ENCODE measurements at regions not wholly inside any gene's neighbourhood (a gene's known extent, or its start where the extent isn't known, plus 50 kb on each side); places are given as distances from the start of the nearest gene placed in this dataset.
"Not testable (repeated sequence)": the region's sequence is repeated elsewhere in the genome, so short reads cannot be mapped to it uniquely, and the experiment has no call there.

- Histone ChIP-seq H3K4me3 (ENCODE audit: low read depth, low read length) (no peak overlapping the region), H3K4me1 (ENCODE audit: insufficient read depth) (peaks cover 2% of the 10 kb centered on the region), H3K27ac (ENCODE audit: low read depth) (no peak overlapping the region), H3K36me3 (ENCODE audit: insufficient read depth) (no peaks in the 10 kb centered on the region)
- 63% methylated on average over 2 of the region's 2 CpGs for WGBS
- no peak for DNase-seq (ENCODE audit: extremely low spot score)
Observed at GRCh38 chr4:155578726-155579370, 87.8 kb upstream of the GUCY1A1 start.

- Histone ChIP-seq H3K27ac (ENCODE audit: low read depth) (no peak overlapping the region), H3K4me1 (ENCODE audit: insufficient read depth) (peaks cover 2% of the 10 kb centered on the region), H3K36me3 (ENCODE audit: insufficient read depth) (no peaks in the 10 kb centered on the region), H3K4me3 (ENCODE audit: low read depth, low read length) (no peak overlapping the region)
- WGBS: 40% methylated on average over 5 of the region's 5 CpGs
- DNase-seq (ENCODE audit: extremely low spot score): no peak
Observed at GRCh38 chr4:155578219-155578618, 88.4 kb upstream of the GUCY1A1 start.

GRCh38 chr4:155574329-155574728 lies 92.3 kb upstream of the GUCY1A1 start:
- H3K36me3 ChIP-seq (ENCODE audit: insufficient read depth); DNase-seq (ENCODE audit: extremely low spot score); H3K27ac ChIP-seq (ENCODE audit: low read depth); H3K4me1 ChIP-seq (ENCODE audit: insufficient read depth); H3K4me3 ChIP-seq (ENCODE audit: low read depth, low read length): not testable (repeated sequence)
- 89% methylated on average over 1 of the region's 1 CpG for WGBS

- Histone ChIP-seq H3K4me1 (ENCODE audit: insufficient read depth) (no peaks in the 10 kb centered on the region), H3K36me3 (ENCODE audit: insufficient read depth) (no peaks in the 10 kb centered on the region), H3K4me3 (ENCODE audit: low read depth, low read length) (no peak overlapping the region), H3K27ac (ENCODE audit: low read depth) (no peak overlapping the region)
- 93% methylated on average over 5 of the region's 5 CpGs for WGBS
- no peak for DNase-seq (ENCODE audit: extremely low spot score)
Observed at GRCh38 chr4:155573126-155573525, 93.5 kb upstream of the GUCY1A1 start.

- Histone ChIP-seq H3K4me3 (ENCODE audit: low read depth, low read length) (no peak overlapping the region), H3K4me1 (ENCODE audit: insufficient read depth) (no peaks in the 10 kb centered on the region), H3K36me3 (ENCODE audit: insufficient read depth) (no peaks in the 10 kb centered on the region), H3K27ac (ENCODE audit: low read depth) (no peak overlapping the region)
- DNase-seq (ENCODE audit: extremely low spot score): no peak
- WGBS: 89% methylated on average over 10 of the region's 10 CpGs
Observed at GRCh38 chr4:155572106-155572703, 94.4 kb upstream of the GUCY1A1 start.

- no peak for DNase-seq (ENCODE audit: extremely low spot score)
- Histone ChIP-seq H3K27ac (ENCODE audit: low read depth) (no peak overlapping the region), H3K4me1 (ENCODE audit: insufficient read depth) (no peaks in the 10 kb centered on the region), H3K36me3 (ENCODE audit: insufficient read depth) (no peaks in the 10 kb centered on the region), H3K4me3 (ENCODE audit: low read depth, low read length) (no peak overlapping the region)
- WGBS: 44% methylated on average over 1 of the region's 1 CpG
Observed at GRCh38 chr4:155571184-155571944, 95.3 kb upstream of the GUCY1A1 start.

GRCh38 chr4:155570661-155571060 lies 96.0 kb upstream of the GUCY1A1 start:
- no peaks in the 10 kb centered on the region for H3K36me3 ChIP-seq (ENCODE audit: insufficient read depth)
- WGBS: 83% methylated on average over 2 of the region's 2 CpGs
- no peak overlapping the region for H3K4me3 ChIP-seq (ENCODE audit: low read depth, low read length)
- H3K27ac ChIP-seq (ENCODE audit: low read depth): no peak overlapping the region
- no peak for DNase-seq (ENCODE audit: extremely low spot score)
- H3K4me1 ChIP-seq (ENCODE audit: insufficient read depth): no peaks in the 10 kb centered on the region

GRCh38 chr4:155569960-155570515 lies 96.6 kb upstream of the GUCY1A1 start:
- H3K36me3 ChIP-seq (ENCODE audit: insufficient read depth): no peaks in the 10 kb centered on the region
- no peak overlapping the region for H3K27ac ChIP-seq (ENCODE audit: low read depth)
- WGBS: 81% methylated on average over 4 of the region's 4 CpGs
- H3K4me3 ChIP-seq (ENCODE audit: low read depth, low read length): no peak overlapping the region
- no peak for DNase-seq (ENCODE audit: extremely low spot score)
- H3K4me1 ChIP-seq (ENCODE audit: insufficient read depth): no peaks in the 10 kb centered on the region

- no peak overlapping the region for H3K27ac ChIP-seq (ENCODE audit: low read depth)
- no peak for DNase-seq (ENCODE audit: extremely low spot score)
- no peak overlapping the region for H3K4me3 ChIP-seq (ENCODE audit: low read depth, low read length)
Observed at GRCh38 chr4:155569471-155569870, 97.2 kb upstream of the GUCY1A1 start.

GRCh38 chr4:155568641-155569220 lies 97.9 kb upstream of the GUCY1A1 start:
- Histone ChIP-seq H3K4me3 (ENCODE audit: low read depth, low read length) (no peak overlapping the region), H3K27ac (ENCODE audit: low read depth) (no peak overlapping the region), H3K36me3 (ENCODE audit: insufficient read depth) (no peaks in the 10 kb centered on the region), H3K4me1 (ENCODE audit: insufficient read depth) (no peaks in the 10 kb centered on the region)
- WGBS: 92% methylated on average over 4 of the region's 4 CpGs
- no peak for DNase-seq (ENCODE audit: extremely low spot score)

More at GRCh38 chr4:155569471-155569870, 97.2 kb upstream of the GUCY1A1 start:
- Histone ChIP-seq H3K4me1 (ENCODE audit: insufficient read depth) (no peaks in the 10 kb centered on the region), H3K36me3 (ENCODE audit: insufficient read depth) (no peaks in the 10 kb centered on the region)
- WGBS: 97% methylated on average over 3 of the region's 3 CpGs

- 84% methylated on average over 1 of the region's 1 CpG for WGBS
- Histone ChIP-seq H3K36me3 (ENCODE audit: insufficient read depth) (no peaks in the 10 kb centered on the region), H3K4me1 (ENCODE audit: insufficient read depth) (no peaks in the 10 kb centered on the region), H3K27ac (ENCODE audit: low read depth) (no peak overlapping the region), H3K4me3 (ENCODE audit: low read depth, low read length) (no peak overlapping the region)
- DNase-seq (ENCODE audit: extremely low spot score): no peak
Observed at GRCh38 chr4:155566354-155566753, 100.3 kb upstream of the GUCY1A1 start.

- Histone ChIP-seq H3K4me3 (ENCODE audit: low read depth, low read length) (no peak overlapping the region), H3K27ac (ENCODE audit: low read depth) (no peak overlapping the region), H3K36me3 (ENCODE audit: insufficient read depth) (no peaks in the 10 kb centered on the region), H3K4me1 (ENCODE audit: insufficient read depth) (no peaks in the 10 kb centered on the region)
- 60% methylated on average over 2 of the region's 2 CpGs for WGBS
- no peak for DNase-seq (ENCODE audit: extremely low spot score)
Observed at GRCh38 chr4:155565776-155566175, 100.9 kb upstream of the GUCY1A1 start.

- DNase-seq (ENCODE audit: extremely low spot score): no peak
- no peak overlapping the region for H3K4me3 ChIP-seq (ENCODE audit: low read depth, low read length)
- H3K36me3 ChIP-seq (ENCODE audit: insufficient read depth): no peaks in the 10 kb centered on the region
- WGBS: 30% methylated on average over 1 of the region's 1 CpG
- H3K27ac ChIP-seq (ENCODE audit: low read depth): no peak overlapping the region
- no peaks in the 10 kb centered on the region for H3K4me1 ChIP-seq (ENCODE audit: insufficient read depth)
Observed at GRCh38 chr4:155565330-155565729, 101.3 kb upstream of the GUCY1A1 start.
